ENCODE measurements at regions not wholly inside any gene's neighbourhood (a gene's known extent, or its start where the extent isn't known, plus 50 kb on each side); places are given as distances from the start of the nearest gene placed in this dataset.

DNA sequence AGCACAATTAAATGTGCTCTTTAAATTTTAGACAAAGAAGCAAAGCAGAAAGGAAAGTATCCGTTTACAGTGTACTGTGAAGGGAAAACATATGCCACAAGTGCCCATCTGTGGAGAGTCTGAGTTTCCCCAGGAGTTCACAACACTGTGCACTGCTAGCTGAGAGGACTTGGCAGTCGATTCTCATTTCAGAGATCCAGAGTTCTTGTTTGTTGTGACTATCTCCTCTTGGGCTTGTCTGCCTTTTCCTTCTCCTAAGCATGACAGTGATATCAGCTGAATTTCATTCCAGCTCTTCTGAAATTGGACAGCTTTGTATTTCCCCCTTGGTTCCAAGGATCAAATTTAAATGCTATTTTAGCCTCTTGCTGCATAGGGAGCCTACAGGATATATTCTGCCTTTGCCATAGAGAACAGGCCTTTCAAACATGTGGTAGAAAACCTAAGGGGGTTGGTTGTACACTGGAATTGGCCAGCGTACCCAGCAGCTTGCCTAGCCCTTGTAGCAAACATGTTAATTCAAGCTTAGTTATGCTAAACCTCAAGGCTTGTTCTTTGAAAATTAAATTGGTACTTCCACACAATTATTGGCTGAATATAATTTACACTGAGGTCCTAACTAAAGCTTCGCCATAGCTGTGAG lies 259.2 kb upstream of the NOVA1 start:
- no peak for DNase-seq

DNA sequence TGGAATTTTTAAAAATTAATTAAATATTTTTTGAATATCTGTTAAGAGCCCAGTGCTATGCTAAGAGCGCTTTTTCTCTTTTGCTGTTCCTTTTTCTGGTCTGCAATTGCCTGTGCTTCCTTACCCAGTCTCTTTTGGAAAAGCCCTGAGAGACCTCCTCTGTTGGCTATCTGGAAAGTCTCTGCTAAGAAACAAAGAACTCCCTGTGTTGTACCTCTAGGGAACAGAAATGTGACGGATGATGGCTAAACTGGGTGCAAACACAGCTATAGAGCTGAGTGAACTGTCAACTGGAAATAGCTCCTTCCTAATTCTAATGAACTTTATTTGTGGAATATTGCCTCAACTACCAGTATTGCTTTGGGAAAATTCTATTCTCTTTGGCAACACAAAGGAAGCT lies 261.6 kb upstream of the NOVA1 start:
- DNase-seq = no peak

DNA sequence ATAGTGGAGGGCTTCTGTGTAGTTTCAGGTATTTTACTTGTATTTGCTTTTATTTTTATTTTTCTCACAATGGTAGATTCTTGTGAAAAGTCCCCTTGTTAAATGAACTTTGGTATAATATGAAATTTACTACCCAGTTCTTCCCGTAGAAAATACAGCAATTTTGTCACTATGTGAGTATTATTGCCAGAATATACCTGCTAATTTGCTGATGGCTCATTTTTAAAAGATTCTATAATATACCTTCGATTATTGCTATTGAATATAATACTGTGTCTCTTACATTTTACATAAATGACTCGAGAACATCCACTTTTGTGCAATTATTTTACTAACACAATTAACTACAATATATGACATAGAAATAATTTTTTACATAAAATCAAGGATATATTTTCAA lies 262.3 kb upstream of the NOVA1 start:
- DNase-seq = no peak

DNA sequence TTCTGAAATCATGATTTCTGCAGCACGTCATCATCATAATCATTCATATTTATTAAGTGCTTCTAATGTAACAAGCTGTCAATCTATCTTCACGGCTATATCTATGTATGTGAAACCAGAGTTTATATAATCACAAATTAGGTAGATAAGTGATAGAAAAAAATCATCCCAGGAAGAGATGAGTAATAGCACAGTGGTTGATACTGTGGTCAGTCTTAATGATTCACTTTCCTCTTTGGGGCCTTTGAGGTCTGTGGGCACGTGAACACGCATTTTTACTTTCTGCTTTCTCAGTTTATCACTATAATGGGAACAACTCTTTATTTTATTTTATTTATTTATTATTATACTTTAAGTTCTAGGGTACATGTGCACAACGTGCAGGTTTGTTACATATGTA lies 265.9 kb upstream of the NOVA1 start:
- DNase-seq = no peak

DNA sequence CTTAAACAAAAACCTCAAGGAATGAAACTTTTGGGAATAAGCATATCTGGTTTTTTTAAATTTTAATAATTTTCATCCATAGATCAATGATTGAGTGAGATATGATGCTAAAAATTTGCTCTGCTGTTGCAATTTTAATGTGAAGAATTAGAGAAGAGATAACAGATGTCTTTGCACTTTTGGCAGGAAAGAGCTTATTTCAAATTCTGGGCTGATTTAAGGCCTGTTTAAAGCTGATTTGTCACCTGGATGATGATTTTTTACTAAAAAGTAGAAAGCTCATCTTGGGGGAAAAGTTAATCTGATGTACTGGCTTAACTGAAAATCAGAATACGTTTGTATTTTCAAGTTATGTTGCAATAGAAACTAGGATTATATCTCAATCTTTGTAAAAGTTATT lies 268.9 kb upstream of the NOVA1 start:
- no peak for DNase-seq

DNA sequence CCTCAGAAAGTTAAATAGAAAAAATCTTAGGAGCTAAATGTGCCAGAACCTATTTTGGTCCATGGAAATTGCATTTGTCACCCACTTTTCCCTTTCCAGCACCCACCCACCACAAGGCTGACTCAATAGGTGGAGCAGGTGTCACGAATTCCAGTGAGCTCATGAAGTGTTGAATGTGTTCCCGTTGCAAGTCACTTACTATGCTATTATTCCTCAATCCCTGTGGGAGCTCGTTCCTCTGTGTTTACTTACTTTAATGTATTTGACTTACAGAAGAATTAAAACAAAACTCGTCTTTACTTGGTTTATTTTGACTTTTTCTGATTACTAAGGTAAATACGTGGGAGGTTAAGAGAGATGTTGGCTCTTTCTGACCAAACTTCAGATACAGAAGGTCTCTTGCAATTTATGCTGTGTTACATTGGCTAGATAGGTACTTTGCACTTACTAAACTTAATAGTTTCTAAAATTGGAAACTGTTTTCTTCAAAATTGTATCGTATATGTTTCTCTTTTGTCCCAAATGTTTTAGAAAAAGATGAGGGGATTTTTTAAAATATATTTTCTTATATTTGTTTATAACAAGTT lies 269.4 kb upstream of the NOVA1 start:
- peak; percentile 6 for DNase-seq

DNA sequence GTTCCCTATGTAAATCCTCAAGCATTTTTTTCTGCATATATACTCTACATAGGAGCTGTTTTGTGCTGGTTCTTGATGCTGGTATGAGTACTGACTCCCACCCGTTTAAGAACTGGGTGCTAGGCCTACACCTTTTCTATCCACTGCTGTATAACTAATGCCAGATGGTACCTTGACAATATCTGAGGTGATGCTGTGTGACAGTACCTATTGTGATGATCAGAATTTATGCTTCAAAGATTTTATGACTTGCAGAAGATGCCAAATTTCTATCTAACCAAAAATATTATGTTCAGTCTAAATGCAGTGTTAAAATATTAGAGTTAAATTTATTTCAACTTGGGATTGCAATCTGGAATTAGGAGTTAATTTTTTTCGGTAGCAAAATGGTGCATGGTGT lies 272.3 kb upstream of the NOVA1 start:
- no peak for DNase-seq

DNA sequence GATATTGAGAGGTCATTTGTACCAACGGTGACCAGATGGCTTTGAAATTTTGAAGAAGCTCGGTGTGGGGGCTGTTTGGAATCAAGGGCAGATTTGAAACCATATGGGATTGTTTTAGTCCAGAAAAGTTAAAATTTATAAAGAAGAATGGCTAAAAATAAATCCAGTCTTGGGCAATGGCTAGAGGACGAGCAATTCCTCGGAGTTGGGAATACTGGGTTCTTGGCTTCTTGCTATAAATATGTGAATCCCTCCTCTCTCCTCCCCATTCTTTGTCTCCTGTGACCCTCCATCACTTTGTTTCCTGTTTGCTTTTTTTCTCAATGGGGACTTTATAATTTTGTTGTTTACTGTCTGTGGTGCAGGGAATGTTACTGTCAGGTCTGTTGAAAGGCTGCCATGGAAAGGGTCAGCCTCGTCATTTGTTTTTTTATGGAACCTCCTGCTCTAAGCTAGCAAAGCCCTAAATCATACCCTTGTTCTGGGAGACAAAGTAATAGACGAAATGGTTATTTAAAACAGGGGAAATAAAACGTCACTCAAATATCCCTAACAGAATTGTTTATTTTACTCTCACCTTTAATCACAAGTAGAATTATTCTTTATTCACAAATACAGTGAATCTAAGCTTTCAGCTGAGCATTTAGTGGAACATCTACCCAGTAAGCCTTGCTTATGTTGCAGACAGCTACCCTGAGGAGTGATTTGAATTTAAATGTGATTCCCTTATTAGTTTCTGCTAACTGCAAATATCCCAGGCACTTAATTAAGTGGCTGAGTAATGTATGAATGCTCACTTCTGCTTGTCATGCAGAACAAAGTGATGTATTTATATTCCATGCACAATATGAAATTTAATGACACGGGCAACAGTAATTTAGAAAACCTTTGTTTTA lies 273.1 kb upstream of the NOVA1 start:
- no peak for DNase-seq

DNA sequence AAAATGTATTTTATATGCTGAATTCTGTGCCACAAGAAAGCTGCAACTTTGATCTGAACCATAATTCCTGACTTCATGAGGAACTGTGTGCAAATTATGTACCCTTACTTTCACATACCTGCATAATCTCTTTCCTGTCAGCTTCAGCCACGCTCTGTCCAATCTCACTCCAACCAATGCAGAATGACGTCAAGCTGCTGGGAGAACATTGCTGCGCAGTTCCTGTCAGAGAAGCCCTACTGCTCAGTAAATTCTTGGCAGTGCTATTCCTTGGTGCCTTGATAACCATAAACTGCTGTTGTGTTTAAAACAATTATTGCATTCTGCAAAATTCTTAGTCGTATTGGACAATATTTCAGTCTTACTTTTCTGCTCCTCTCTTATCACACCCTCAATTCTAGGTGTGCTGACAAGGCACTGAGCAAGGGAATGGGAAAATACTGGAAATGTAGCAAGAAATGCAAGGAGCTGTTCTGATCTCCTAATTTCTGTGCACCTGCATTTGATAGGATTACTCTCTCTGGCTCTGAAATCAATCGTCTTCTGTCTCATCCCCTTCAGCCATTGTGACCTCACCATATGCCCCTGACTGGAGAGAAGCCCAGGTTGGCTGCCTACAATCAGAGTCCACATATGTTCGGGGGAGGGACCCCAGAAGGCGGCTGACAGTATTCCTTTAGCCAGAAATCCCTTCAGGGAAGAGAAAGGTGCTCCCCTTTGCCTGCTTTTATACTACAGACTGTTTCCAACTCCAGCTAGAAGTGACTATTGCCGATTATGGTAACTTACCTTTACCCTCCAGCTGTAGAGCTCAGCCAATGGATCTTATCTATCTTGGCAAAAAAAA lies 274.9 kb upstream of the NOVA1 start:
- DNase-seq = no peak

DNA sequence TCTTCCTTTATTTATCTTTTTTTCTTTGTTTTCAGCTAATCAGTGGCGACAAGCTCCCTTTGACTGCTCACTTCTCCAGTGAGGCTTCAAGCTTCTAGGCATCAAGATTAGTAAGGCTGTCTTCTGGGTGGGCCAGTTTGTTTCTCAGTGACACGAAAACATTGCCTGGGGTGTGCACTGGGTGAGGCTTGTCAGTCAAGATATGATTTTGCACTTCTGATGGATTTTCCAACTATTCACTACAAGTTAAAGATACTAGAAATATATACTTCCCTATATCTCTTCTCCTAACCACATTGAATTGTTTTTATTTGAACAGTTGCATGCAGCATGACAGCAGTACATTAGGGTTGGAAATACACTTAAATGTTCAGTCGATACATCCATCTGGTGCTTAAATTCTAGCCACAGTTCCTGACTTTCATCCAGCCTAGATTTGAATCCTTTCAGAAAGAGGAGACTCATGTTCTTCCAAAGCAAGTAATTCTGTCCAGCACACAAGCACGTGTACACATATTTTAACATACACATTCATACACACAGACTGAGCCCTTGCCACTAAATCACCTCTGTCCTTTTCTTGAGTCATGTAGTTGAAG lies 275.6 kb upstream of the NOVA1 start:
- DNase-seq = no peak

DNA sequence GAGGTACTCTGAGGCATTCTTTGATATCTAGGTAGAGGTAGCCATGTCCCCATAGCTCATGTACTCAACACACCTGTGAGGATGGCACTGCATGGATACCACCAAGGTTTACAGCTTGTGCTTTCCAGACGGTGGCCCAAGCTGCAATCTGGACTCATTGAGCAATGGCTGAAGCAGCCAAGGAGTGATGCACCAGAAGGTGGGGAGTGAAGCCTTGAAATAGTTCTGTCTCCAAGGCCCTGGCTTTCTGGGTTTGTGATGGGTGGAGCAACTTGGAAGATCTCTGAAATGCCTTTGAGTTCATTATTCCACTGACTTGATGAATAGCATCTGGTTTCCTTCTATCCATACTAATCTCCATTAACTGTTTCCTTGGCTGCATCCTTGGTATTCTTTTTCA lies 290.0 kb upstream of the NOVA1 start:
- DNase-seq = no peak

DNA sequence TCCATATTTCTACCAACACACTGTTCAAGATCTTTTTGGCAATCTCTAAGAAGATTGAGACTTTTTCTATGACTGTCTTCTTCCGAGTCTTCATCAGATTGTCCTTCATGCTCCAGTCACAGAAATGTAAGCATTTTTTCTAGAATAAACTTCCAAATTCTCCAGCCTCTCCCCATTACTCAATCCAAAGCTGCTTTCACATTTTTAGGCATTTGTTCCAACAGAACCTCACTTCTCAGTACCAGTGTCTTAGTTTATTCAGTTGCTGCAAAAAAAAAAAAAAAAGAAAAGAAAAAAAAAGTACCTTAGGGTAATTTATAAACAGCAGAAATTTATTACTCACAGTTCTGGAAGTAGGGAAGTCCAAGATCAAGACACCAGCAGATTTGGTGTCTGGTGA lies 290.8 kb upstream of the NOVA1 start:
- DNase-seq = no peak

DNA sequence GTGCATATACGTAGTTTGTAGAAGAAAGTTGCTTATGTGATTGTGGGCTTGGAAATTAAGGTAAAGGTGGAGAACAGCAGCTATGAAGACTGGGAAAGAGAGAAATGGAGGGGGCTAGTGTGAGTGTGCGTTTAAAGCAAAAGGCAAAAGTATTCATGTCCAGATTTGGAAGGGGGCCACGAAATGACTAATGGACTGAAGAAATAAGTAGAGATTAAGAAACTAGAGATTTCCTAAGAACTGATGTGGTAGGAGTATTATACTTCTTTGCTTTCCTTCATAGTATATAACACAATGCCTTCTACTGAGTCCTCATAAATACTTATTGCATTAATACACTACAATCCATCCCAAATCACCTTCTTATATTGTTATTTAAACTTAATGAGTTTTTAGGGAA lies 298.6 kb upstream of the NOVA1 start:
- DNase-seq = no peak

DNA sequence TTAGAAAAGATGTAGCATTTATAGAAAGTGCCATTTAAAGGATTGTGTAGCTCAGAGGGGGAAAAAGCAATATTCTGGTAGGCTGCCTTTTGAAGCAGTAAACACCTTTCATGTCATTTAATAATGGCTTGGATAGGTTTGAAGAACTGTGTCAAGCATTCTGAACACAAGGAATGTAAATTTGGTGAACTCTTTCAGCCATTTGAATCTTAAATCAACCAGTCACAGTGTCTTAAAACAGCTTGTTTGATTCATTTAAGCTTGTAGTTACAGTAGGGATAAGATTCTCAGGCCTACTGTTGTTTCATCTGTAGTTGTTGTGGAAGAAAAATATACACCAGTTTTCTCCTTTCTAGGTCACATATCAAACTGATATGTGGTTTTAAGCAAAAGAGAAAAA lies 299.4 kb upstream of the NOVA1 start:
- no peak for DNase-seq

DNA sequence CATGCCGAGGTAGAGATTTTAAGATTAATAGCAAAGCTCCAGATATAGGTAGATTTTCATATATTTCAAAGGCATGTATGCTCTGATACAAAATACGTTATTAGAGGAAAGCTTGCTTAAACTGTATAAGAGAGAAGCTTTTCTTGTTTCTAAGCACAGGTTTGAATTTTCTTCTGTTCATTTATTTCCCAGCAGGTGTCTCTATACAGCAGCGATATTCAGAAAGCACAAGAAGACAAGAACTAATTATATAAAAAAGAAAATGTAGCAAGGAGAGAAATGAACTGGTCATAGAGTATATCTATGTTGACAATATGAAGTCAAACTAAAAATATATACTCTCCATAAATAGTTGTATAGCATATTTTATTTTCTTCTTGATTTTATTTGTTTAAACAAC lies 307.4 kb upstream of the NOVA1 start:
- DNase-seq = no peak

DNA sequence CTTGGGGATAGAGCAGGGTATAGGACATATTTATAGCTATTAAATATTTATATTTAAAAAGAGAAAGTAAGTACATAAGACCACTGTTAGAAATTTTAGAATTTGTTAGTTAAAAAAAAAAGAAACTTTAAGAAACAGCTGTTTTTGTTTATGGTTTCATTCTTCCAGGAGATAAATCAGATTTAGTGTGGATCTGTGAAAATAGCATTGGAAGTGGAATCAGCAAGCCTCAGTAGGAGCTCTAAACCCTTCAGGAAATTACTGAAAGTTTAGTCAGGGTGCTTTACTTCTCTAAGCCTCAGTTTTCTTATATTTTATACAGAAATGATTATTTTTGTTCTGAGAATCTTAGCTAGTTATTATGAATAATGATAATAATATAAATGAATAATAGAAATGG lies 316.0 kb upstream of the NOVA1 start:
- DNase-seq = no peak

DNA sequence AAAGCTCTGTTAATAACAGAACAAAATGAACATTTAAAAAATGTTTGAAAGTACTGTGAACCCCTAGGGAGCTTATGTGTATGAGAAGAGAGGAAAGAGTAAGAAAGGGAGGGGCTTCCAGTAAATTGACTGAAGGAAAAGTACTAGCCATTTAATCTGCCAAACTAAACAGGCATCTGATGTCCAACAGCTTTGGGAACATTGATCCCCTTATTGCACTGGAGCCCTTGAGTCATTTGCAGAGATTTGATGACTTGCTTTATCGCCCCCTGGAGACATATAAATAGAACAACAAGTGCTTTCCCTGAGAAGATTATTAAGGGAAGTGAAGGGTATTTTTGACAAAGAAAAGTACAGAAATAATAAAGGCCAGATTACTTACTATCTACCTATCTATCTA lies 319.3 kb upstream of the NOVA1 start:
- DNase-seq = no peak

DNA sequence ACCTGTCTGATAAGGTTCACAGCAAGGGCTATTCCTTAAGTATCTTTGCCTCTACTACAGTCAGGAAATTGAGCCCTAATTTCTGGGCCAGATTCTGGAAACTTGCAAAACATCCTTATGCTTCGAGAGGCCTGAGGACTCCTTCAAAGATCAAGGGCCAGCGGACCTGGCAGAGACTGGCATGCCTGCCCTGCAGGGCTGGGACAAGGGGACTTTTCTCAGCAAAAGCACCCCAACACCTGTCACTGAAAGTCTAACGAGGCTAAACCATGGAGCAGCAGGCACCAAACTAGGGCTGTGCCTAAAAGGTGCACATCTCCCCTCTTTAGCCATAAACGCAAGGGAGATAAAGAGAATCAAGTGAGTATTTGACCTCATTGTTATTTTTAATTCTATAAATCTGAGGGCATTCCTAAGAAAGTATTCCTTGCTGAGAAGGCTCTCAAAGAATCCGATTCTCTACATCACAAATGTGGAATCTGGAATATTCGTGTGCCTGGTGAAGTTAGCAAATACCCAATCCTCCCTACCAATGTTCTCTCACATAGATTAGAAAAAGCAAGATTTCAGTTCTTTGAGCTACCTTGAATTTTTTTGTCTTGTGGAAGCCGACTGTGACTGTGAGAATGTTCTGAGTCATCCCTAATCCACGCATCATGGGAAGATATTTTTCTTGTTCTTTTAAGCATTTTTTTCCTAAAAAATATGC lies 328.2 kb upstream of the NOVA1 start:
- DNase-seq = no peak

DNA sequence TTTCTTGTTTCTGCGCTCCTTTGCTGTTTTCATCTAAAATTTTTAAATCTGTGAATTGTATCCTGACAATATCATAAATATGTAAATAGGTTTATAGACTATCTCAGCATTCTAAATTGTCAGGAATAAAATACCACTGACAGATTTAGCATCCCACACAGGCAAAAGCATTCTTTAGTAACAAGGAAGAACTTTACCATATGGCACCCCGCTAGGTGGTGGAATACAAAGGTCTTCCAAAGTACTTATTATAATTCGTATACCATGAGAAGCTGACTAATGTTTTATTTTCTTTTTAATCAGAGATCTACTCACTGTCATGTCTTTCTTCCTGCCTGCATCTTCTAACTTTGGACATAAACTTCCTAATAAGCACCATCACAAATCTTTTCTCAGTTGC lies 328.8 kb upstream of the NOVA1 start:
- no peak for DNase-seq

DNA sequence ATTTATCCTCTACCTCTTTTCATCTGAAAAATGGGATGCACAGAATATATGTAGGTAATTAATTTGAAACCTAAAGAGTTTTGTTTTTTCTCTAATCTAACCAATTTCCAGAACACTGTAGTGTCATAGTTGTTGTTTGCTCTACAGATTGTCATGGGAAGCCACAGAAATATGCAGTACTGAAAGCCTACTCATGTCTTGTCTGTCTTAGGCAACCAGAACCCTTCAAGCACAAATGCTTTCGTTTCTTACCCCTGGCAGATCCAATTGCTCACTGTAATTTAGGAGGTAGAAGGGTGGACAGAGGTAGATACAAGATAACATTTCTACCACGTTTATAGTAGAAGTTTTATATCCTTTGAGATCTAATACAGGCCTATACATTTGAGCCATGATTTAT lies 330.2 kb upstream of the NOVA1 start:
- no peak for DNase-seq

DNA sequence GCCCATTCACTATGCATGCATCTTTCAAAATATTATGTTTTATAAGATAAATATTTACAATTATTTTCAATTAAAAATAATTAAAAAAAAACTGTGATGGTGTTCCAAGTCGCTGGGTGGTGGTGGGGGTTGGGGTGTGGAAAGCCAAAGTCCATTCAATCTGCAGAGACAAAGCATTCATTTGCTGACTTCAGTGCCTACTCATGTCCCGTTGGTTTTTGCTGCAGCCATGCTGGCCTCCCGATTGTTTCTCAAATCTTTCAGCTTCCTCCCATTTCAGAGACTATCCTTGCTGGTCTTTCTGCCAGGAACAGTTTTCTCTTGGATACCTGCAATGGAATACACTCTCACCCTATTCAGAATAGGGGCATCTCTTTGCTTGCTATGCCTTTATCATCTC lies 331.5 kb upstream of the NOVA1 start:
- no peak for DNase-seq

DNA sequence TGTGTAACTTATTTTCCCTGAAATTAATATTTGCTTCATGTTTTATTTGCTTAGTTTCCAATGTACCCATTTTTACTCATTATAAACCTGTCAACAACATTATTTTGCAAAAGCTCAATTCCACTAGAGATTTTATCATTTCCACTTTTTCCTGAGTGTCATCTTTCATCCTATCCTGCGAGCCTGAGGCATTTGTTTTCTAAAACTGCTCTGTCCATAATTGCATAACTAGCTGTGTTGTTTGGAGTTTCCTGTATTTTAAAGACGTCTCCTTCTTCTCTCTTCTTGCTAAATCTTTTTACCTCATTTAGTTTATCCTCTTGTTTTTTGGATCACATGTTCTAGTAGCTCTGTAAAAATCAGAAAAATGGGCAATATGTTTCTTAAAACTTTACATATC lies 332.7 kb upstream of the NOVA1 start:
- no peak for DNase-seq
